Kidney (tissue), 13 donors: ENCODE measurements at regions not wholly inside any gene's neighbourhood (a gene's known extent, or its start where the extent isn't known, plus 50 kb on each side); places are given as distances from the start of the nearest gene placed in this dataset.

Source experiments
- DNase-seq, 5 donors: peaks; one replicate each; pipeline ENCODE4 v3.0.0-alpha.2; 2013 to 2020
- FAIRE-seq: peaks from 2 replicates; lab custom pipeline; 2012; peaks lifted over from hg19 to GRCh38; lab: Jason Lieb, UNC
- H3K27ac ChIP-seq, 2 donors: one replicate each; pipeline ENCODE4 v1.7.0; 2013; ENCODE audit warnings: low read depth in 2 of 2, low read length in 2 of 2, inconsistent platforms in 1 of 2
- H3K27me3 ChIP-seq: one replicate; pipeline ENCODE4 v1.7.1; 2013; ENCODE audit warnings: low read length, inconsistent platforms; ENCODE audit not compliant: control insufficient read depth, insufficient read depth
- H3K36me3 ChIP-seq, 3 donors: one replicate each; pipeline versions ENCODE4 v1.7.0 to v1.7.1; 2013; ENCODE audit warnings: low read length in 3 of 3, control low read depth in 1 of 3, inconsistent platforms in 1 of 3; ENCODE audit not compliant: insufficient read depth in 3 of 3, control insufficient read depth in 2 of 3
- H3K4me1 ChIP-seq, 3 donors: one replicate each; pipeline versions ENCODE4 v1.7.0 to v1.7.1; 2013; ENCODE audit warnings: low read length in 3 of 3, inconsistent platforms in 1 of 3, low read depth in 1 of 3; ENCODE audit not compliant: control insufficient read depth in 2 of 3, insufficient read depth in 2 of 3
- H3K4me3 ChIP-seq, 3 donors: one replicate each; pipeline versions ENCODE4 v1.7.0 to v1.8.1; 2013; ENCODE audit warnings: low read length in 3 of 3, control low read depth in 1 of 3, inconsistent platforms in 1 of 3
- H3K9ac ChIP-seq, 3 donors: one replicate each; pipeline versions ENCODE4 v1.7.0 to v1.7.1; 2013; ENCODE audit warnings: low read length in 3 of 3, control low read depth in 1 of 3, inconsistent platforms in 1 of 3
- H3K9me3 ChIP-seq, 3 donors: one replicate each; pipeline versions ENCODE4 v1.7.0 to v1.7.1; 2013; ENCODE audit warnings: low read length in 3 of 3, control low read depth in 1 of 3, inconsistent platforms in 1 of 3; ENCODE audit not compliant: control insufficient read depth in 2 of 3, insufficient read depth in 1 of 3
- intact Hi-C: fragments of 100-400 bp; cut with DNase I; formaldehyde crosslinking; loops from one replicate; pipeline ENCODE4 v1.11.1; 2022
- TF ChIP-seq, protein P1 (sequence below): IDR thresholded peaks from 3 replicates; pipeline ENCODE4 v1.5.1; 2012; ENCODE audit warnings: mild to moderate bottlenecking, moderate library complexity, borderline replicate concordance; ENCODE audit not compliant: insufficient read depth; ENCODE audit errors: extremely low read depth
- donor health status: control.
- donor health status: control.
- donor health status: control.
- donor health status: control.
- donor health status: control.
- donor health status: DM: yes; HTN: yes; CAD: no.
- donor health status: Normal renal cell carcinoma (clear cell type).

DNA sequence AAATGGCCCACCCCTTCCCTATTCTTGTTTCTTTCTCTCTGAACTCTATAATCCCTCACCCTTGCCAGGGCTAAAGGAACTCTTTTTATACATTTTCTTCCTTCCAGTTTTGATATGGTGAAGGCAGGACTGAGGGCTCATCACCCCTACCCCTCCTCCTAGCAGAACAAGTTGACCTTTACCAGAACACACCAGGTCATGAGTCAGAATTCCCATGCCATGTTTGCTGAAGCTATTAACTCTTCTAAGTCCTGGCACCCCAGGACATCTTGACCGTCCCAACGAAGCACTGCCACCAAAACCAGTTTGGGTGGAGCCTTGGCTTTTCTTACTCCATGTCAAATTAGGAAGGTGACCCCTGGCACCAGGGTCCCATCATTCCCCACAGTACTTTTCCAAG, 57.5 kb upstream of the DYNLT3 start:
- H3K9me3 ChIP-seq = no peaks in the 10 kb centered on the region
- TF ChIP-seq, protein P1, sequence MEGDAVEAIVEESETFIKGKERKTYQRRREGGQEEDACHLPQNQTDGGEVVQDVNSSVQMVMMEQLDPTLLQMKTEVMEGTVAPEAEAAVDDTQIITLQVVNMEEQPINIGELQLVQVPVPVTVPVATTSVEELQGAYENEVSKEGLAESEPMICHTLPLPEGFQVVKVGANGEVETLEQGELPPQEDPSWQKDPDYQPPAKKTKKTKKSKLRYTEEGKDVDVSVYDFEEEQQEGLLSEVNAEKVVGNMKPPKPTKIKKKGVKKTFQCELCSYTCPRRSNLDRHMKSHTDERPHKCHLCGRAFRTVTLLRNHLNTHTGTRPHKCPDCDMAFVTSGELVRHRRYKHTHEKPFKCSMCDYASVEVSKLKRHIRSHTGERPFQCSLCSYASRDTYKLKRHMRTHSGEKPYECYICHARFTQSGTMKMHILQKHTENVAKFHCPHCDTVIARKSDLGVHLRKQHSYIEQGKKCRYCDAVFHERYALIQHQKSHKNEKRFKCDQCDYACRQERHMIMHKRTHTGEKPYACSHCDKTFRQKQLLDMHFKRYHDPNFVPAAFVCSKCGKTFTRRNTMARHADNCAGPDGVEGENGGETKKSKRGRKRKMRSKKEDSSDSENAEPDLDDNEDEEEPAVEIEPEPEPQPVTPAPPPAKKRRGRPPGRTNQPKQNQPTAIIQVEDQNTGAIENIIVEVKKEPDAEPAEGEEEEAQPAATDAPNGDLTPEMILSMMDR = no peak
- H3K36me3 ChIP-seq = no peaks in the 10 kb centered on the region
- H3K27ac ChIP-seq = no peak overlapping the region
- no peak overlapping the region for H3K4me3 ChIP-seq
- H3K27me3 ChIP-seq = no peaks in the 10 kb centered on the region
- H3K9ac ChIP-seq = no peak overlapping the region
- FAIRE-seq (no peak), DNase-seq (no peak)
- no peaks in the 10 kb centered on the region for H3K4me1 ChIP-seq
- intact Hi-C loops = no loop called here

DNA sequence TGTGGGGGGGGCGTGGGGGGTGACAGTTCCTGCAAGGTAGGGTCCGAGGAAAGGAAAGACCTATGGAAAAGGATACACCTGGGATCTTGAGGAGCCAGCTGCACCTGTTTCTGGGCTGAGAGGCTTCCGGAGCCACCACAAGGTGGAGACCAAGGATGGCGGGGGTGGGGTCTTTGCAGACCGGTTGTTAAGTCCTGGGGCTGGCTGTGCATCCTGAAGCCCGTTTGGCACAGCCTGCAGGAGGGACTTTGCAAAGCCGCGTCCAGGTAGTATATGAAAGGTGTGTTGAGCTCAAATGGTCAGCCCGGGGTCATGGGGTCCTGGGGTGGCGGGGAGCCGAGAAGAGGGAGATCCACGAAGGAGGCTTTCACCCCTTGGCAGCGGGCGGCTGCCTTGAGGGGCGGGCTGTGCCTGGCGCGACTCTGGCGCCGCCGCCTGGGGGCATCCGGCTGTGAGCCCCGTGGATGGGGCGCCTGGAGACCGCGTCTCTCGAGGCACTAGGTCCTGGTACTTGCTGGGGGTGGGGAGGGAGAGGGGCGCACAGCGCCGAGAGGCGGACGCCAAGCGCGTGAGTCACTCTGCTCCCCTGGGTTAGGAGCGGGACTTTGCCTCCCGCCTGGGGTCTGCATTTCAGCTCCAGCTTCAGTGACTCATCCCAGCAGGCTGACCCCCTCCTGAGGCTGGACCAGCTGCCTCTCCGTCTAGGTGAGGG, 58.2 kb upstream of the DYNLT3 start:
- no peaks in the 10 kb centered on the region for H3K36me3 ChIP-seq
- H3K27me3 ChIP-seq = no peaks in the 10 kb centered on the region
- H3K9ac ChIP-seq = no peak overlapping the region
- FAIRE-seq (no peak), DNase-seq (peak; percentile 39 to 64 (median 47))
- no peak overlapping the region for H3K27ac ChIP-seq
- TF ChIP-seq, protein P1 = peak; percentile 18
- no peaks in the 10 kb centered on the region for H3K4me1 ChIP-seq
- H3K4me3 ChIP-seq = peak overlapping the region in 2 of 3 donors; percentile 9 to 48
- H3K9me3 ChIP-seq = no peaks in the 10 kb centered on the region
- intact Hi-C loops = no loop called here

DNA sequence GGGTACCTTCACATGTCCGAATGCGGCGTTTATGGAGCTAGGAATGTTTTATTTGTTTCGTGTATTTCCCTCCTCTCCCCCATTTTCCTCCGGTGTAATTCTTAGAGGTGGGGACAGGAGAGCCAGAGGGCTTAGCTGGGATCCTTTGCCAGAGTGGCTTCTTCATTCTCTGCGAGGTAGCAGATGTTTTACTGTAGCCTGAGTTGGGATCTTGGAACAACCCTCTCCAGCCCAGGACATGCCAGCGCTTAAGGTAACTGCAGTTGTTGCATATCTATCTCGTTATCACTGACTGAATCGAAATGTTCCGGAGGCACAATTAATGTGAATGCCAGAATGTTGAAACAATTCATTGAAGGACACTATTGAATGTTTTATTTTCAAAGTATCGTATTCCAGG, 59.0 kb upstream of the DYNLT3 start:
- intact Hi-C loops = no loop called here
- H3K9me3 ChIP-seq = no peaks in the 10 kb centered on the region
- no peaks in the 10 kb centered on the region for H3K36me3 ChIP-seq
- DNase-seq (no peak), FAIRE-seq (no peak)
- TF ChIP-seq, protein P1 = no peak
- peak overlapping the region in 2 of 3 donors; percentile 9 to 48 for H3K4me3 ChIP-seq
- no peak overlapping the region for H3K27ac ChIP-seq
- H3K4me1 ChIP-seq = no peaks in the 10 kb centered on the region
- no peak overlapping the region for H3K9ac ChIP-seq
- no peaks in the 10 kb centered on the region for H3K27me3 ChIP-seq
